ENCODE measurements at regions not wholly inside any gene's neighbourhood (a gene's known extent, or its start where the extent isn't known, plus 50 kb on each side); places are given as distances from the start of the nearest gene placed in this dataset.

DNA sequence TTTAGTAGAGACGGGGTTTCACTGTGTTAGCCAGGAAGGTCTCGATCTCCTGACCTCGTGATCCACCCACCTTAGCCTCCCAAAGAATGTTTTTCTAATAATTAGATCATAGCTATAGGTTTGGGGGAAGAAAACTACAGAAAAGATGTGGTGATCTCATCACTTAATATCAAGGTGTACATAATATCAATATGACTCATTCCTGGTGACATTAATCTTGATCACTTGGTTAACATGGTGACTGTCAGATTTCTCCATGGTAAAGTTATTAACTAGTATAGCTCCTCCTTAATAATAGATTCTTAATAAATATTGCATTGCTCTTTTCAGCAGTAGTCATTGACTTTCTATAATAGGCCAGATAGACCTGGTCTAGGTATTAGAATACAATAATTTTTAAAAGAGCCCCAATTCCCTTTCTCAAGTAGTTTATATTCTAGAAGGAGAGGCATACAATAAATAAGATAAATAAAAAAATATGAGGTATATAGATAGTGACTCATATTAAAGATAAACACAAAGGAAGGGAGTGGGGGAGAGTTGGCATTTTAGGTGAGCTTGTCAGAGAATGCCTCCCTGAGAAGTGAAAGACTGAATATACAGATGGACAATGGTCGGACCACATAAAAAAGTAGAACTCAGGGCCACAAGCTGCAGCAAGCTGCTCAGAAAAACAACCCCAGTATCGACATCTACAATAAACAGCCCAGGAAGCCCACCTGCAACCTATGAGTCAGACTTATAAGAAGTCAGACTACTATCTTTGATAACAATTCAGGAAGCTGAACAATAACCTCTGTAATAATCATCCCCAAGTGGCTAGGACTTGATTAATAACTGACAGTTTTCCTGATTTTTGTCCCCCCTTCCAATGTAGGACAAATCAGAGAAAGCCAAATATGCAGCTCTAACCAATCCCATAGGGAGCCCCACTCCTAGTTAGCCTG is 210.8 kb downstream of the RFC3 start:
- DNase-seq, result no peak
- TF ChIP-seq POLR2A (IDR thresholded peaks at IDR 0.05; ENCODE audit: low read length) (no peak), GATA1 (IDR thresholded peaks at IDR 0.05; ENCODE audit: low read depth, low read length) (no peak)

DNA sequence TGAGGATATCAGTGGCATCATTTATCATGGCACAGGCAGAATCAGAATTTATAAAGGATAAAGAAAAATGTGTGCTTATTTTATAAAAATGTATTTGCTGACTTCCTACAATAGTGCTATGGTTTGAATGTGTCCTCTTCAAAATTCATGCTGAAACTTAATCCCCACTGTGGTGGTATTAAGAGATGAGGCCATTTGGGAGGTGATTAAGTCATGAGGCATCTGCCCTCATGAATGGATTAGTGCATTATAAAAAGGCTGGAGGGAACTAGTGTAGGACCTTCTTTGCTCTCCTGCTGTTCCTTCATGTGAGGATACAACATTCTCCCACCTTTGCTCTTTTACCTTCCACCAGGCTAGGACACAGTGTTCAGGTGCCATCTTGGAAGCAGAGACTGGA is 212.8 kb downstream of the RFC3 start:
- TF ChIP-seq GATA1 (IDR thresholded peaks at IDR 0.05; ENCODE audit: low read depth, low read length) (no peak), POLR2A (IDR thresholded peaks at IDR 0.05; ENCODE audit: low read length) (no peak)
- no peak for DNase-seq

DNA sequence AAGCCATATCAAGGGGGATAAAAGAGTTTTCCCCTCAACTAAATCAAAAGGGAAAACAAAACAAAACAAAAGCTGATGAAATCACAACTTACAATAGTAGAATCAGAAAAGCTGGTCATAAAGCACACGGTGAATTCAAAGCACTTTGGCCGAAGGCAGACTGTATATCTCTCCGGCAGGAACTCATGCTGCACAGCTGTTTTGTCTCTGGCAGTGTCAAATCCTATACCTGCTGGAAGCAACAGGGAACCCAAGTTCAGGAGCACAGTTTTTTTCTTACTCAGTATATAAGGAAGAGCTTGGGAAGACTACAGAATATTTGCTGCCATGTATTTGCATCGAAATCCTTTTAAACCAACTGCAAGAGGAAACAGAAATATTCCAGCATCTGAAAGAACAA is 213.7 kb downstream of the RFC3 start:
- no peak for DNase-seq
- TF ChIP-seq POLR2A (IDR thresholded peaks at IDR 0.05; ENCODE audit: low read length) (no peak), GATA1 (IDR thresholded peaks at IDR 0.05; ENCODE audit: low read depth, low read length) (no peak)

DNA sequence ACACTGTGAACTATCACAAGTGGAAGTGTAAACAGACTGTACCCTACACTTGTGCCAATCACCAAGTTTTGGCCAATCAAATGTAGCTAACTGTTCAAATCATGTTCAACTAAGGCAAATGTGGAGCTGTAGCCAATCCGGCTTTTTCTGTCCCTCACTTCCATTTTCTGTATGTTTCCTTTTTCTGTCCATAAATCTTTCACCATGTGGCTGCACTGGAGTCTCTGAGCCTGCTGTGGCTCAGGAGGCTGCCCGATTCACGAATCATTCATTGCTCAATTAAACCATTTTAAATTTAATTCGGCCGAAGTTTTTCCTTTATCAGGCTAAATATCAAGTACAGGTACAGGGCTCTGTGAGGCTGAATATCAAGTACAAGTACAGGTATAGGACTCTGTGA is 216.5 kb downstream of the RFC3 start:
- DNase-seq, result no peak
- TF ChIP-seq POLR2A (IDR thresholded peaks at IDR 0.05; ENCODE audit: low read length) (no peak), GATA1 (IDR thresholded peaks at IDR 0.05; ENCODE audit: low read depth, low read length) (no peak)

DNA sequence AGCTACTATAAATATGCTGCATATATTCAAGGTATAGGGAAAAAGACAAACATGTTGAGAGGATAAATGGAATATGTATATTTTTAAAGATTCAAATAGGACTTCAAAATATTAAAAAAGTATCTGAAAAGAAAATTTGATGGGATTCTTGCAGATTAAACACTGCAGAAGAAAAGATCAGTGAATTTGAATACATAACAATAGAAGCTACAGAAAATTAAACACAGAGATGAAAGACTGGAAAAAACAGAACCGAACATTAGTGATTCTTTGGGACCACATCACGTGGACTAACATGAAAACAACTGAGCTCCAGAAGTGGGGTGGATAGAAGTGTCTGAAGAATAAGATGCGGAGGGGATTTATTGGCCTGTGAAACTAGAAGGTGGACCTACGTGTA is 217.2 kb downstream of the RFC3 start:
- no peak for DNase-seq
- TF ChIP-seq GATA1 (IDR thresholded peaks at IDR 0.05; ENCODE audit: low read depth, low read length), result no peak
- TF ChIP-seq POLR2A (IDR thresholded peaks at IDR 0.05; ENCODE audit: low read length), result no peak

DNA sequence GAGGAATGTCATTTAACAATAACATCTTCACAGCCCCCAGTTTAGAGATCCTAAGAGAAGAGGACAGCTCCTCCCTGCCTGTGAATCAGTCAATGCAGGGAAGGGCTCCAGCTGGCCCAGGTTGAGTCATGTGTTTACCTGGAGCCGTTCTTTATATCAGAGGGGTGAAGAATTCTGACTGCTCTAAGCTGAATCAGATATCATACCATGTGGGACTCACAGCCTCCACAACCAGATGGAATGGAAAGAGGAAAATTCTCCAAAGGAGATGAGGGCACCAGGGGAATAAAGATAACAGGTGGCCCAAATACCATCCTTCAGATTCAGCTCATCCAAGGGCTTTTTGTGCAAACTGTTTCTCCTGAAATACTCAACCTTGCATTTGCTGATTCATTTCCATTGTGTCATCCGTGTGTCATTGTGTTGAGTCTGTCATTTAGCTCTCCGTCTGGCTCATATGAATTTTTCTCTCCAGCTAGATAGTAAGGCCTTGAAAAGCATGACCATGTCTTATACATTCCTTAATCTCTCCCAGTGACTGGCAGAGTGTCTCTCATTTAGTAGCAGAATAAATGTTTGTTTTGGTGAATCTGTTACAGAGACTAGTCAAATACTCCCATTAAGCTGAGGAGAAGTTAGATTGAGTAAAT is 217.9 kb downstream of the RFC3 start:
- no peak for TF ChIP-seq GATA1 (IDR thresholded peaks at IDR 0.05; ENCODE audit: low read depth, low read length)
- no peak for TF ChIP-seq POLR2A (IDR thresholded peaks at IDR 0.05; ENCODE audit: low read length)
- no peak for DNase-seq

DNA sequence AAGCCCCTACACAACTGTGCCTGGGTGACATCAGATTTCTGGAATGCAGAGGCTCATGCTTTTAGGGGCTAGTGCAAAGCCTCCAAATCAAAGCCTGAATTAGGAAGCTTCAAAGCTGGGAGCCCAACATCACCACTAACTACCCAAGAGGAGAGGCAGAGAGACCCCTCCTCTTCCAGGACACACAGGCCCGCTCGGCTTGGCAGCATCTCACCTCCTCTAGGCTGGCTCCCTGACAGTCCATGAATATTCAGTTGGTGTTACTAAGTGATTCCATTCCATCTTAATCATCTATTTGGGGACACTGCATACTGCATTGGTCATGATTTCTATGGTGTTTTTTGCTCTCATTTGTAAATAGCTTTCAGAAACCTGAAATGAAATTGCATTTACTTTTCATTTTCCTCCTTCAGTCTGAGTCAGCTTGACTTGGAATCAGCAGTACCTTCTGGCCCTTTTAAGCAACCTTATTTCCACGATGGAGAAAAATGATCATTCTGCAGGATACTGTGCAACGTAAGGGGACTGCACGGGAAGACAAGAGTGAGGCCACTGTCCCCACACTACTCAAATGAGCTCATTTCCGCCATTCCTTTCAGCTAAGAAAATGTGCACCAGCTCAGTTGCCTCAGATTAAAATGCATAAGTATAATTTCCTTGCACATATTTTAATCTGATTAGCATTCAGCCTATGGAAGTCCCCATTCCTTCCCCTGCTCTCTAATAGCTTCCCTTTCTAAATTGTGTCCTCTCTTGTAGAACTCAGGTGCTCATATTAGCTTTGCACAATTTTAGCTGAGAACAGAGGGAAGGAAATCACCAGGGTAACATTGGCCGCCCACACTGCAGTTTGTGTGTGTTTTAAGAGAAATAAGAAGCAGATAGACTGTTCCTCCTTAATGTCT is 219.9 kb downstream of the RFC3 start:
- TF ChIP-seq GATA1 (IDR thresholded peaks at IDR 0.05; ENCODE audit: low read depth, low read length) (no peak), POLR2A (IDR thresholded peaks at IDR 0.05; ENCODE audit: low read length) (no peak)
- no peak for DNase-seq

DNA sequence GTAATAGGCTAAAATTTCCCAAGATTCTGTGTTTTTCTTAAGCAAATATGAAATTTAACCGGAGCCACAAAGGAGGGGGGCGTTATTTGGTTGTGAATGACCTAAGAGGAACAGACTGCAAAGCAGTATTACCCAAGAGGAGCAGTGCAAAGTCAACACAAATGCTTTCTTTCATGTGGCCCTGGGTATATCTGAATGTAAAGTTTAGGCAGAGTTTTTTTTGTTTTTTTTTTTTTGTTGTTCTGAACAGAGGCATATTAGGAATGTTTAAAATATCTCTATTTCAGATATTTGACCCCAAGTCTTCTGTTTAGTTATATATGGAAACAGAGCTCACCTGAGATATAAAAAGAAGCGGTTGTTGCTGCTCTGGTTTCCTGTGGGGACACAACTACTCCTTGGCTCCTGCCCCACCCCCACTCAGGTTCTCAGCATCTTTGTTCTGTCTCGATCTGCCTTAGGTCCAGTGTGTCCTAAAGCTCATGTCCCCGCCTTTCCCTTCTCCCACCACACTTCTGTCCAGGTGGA is 220.7 kb downstream of the RFC3 start:
- DNase-seq, result no peak
- TF ChIP-seq POLR2A (IDR thresholded peaks at IDR 0.05; ENCODE audit: low read length), result no peak
- no peak for TF ChIP-seq GATA1 (IDR thresholded peaks at IDR 0.05; ENCODE audit: low read depth, low read length)

DNA sequence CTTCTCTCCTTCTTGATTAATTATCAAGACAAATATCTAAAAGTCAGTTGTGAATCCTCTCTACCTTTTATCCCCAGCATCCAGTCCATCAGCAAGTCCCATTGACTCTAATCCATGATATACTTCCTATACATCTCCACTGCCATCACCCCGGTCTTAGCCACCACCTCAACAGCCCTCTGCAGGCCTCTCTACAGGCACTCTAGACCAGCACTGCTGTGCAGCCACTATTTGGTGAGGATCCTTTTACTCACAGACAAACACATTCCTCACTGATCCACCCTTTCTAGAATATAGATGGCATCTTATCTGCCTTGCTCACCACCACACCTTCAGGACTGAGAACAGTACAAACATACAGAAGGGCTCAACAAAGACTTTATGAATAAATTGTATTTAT is 221.7 kb downstream of the RFC3 start:
- DNase-seq, result no peak
- no peak for TF ChIP-seq GATA1 (IDR thresholded peaks at IDR 0.05; ENCODE audit: low read depth, low read length)
- TF ChIP-seq POLR2A (IDR thresholded peaks at IDR 0.05; ENCODE audit: low read length), result no peak

DNA sequence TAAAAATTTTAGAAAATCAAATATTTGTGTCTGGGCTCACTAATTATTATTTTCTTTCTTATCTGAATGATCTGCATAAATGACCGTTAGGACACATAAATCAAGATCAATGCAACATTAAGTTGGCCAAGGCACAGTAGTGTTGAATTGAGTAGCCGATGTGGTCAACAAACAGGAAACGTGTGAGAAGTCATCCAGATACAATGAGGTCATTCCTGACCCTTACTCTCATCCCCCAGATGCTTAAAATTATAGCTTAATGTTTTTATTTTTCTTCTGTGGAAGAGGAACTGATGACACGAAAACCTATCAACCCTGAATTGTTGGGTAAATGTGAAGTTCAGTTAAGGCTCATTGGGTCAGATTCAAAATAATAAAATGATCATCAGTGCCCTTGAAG is 222.9 kb downstream of the RFC3 start:
- TF ChIP-seq POLR2A (IDR thresholded peaks at IDR 0.05; ENCODE audit: low read length), result no peak
- no peak for TF ChIP-seq GATA1 (IDR thresholded peaks at IDR 0.05; ENCODE audit: low read depth, low read length)
- no peak for DNase-seq

DNA sequence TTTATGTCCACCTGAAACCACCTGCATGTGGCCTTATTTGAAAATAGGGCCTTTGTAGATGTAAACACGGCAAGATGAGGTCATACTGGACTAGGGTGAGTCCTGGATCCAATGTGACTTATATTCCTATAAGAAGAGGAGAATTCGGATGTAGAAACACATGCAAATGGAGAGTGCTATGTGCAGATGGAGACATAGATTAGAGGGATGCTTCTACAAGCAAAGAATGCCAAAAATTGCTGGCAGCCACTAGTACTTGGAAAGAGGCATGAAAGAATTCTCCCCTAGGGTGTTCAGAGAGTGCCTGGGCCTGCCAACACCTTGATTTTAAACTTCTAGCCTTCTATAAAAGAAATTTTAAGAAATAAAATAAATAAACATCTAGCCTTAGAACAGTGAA is 226.1 kb downstream of the RFC3 start:
- no peak for TF ChIP-seq POLR2A (IDR thresholded peaks at IDR 0.05; ENCODE audit: low read length)
- no peak for TF ChIP-seq GATA1 (IDR thresholded peaks at IDR 0.05; ENCODE audit: low read depth, low read length)
- no peak for DNase-seq

DNA sequence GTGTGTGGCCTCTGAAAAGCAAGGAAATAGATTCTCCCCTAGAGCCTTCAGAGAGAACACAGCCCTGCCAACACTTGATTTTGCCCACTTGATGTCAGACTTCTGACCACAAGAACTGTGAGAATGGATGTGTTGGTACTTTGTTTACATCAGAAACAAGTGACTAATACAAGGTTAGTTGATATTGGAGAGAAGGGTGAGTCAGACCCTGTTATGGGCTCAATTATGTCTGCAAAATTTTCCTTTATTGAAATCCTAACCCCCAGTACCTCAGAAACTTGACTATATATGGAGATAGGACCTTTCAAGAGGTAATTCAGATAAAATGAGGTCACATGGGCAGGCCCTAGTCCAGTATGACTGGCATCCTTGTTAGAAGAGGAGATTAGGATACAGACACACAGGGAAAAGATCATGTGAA is 226.7 kb downstream of the RFC3 start:
- DNase-seq, result no peak
- TF ChIP-seq POLR2A (IDR thresholded peaks at IDR 0.05; ENCODE audit: low read length), result no peak
- TF ChIP-seq GATA1 (IDR thresholded peaks at IDR 0.05; ENCODE audit: low read depth, low read length), result no peak

DNA sequence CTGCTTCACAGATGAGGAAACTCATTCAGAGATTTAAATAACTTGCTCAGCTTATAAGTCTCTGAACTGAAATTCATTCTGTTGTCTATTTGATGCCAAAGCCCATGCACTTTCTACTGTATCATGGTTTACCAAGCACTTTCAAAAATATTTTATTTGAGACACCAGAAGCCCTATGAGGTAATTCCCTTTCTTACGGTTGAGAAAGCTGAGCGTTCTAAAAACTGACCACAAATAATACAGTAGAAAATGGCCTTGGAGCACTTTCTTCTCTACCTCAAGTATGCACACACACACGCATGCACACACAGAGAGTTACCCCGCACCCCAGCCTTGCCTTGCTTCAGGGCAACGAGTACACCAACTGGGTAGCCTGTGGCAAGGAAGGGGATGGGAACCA is 228.5 kb downstream of the RFC3 start:
- no peak for TF ChIP-seq GATA1 (IDR thresholded peaks at IDR 0.05; ENCODE audit: low read depth, low read length)
- TF ChIP-seq POLR2A (IDR thresholded peaks at IDR 0.05; ENCODE audit: low read length), result no peak
- DNase-seq, result no peak

DNA sequence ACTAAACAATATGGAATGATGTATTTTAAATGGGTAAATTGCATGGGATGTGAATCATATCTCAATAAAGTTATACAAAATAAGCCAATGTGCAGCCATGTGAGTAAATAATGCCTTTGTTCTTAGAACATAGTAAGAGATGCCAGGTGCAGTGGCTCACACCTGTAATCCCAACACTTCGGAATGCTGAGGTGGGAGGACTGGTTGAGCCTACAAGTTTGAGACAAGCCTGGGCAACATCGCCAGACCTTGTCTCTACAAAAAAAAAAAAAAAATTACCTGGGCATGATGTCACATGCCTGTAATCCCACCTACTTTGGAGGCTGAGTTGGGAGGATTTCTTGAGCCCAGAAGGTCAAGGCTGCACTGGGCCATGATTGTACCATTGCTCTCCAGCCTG is 230.7 kb downstream of the RFC3 start:
- DNase-seq, result no peak
- TF ChIP-seq GATA1 (IDR thresholded peaks at IDR 0.05; ENCODE audit: low read depth, low read length) (no peak), POLR2A (IDR thresholded peaks at IDR 0.05; ENCODE audit: low read length) (no peak)

Data from erythroblast (primary cell).